ENCODE measurements at regions not wholly inside any gene's neighbourhood (a gene's known extent, or its start where the extent isn't known, plus 50 kb on each side); places are given as distances from the start of the nearest gene placed in this dataset.

GRCh38 chr13:44231786-44232516 lies 141.7 kb upstream of the SERP2 start:
- no peaks in the 10 kb centered on the region for H3K9me3 ChIP-seq (ENCODE audit: low read depth)
- peaks cover 7% of the 10 kb centered on the region for H3K4me1 ChIP-seq (ENCODE audit: low read depth)
- TF ChIP-seq CTCF (IDR thresholded peaks at IDR 0.05; ENCODE audit: low read depth, low read length) = peak; percentile 8
- no peak overlapping the region for H3K4me3 ChIP-seq
- no peaks in the 10 kb centered on the region for H3K36me3 ChIP-seq
- peak in 1 of 2 donors; percentile 87 for DNase-seq (ENCODE audit: low read depth in 1 of 2, low spot score in 1 of 2)
- H3K27me3 ChIP-seq = no peaks in the 10 kb centered on the region
- no peak overlapping the region for H3K27ac ChIP-seq

GRCh38 chr13:44232774-44233173 lies 140.8 kb upstream of the SERP2 start:
- no peak for DNase-seq (ENCODE audit: low read depth in 1 of 2, low spot score in 1 of 2)
- Histone ChIP-seq H3K9me3 (ENCODE audit: low read depth) (no peaks in the 10 kb centered on the region), H3K27me3 (no peaks in the 10 kb centered on the region), H3K4me3 (no peak overlapping the region), H3K4me1 (ENCODE audit: low read depth) (peaks cover 11% of the 10 kb centered on the region), H3K36me3 (no peaks in the 10 kb centered on the region), H3K27ac (no peak overlapping the region)
- no peak for TF ChIP-seq CTCF (IDR thresholded peaks at IDR 0.05; ENCODE audit: low read depth, low read length)

- DNase-seq (ENCODE audit: low read depth in 1 of 2, low spot score in 1 of 2) = no peak
- Histone ChIP-seq H3K36me3 (no peaks in the 10 kb centered on the region), H3K4me3 (no peak overlapping the region), H3K9me3 (ENCODE audit: low read depth) (no peaks in the 10 kb centered on the region), H3K27me3 (no peaks in the 10 kb centered on the region), H3K27ac (no peak overlapping the region), H3K4me1 (ENCODE audit: low read depth) (peaks cover 21% of the 10 kb centered on the region)
- no peak for TF ChIP-seq CTCF (IDR thresholded peaks at IDR 0.05; ENCODE audit: low read depth, low read length)
Measured at GRCh38 chr13:44234566-44234965, 139.1 kb upstream of the SERP2 start.

GRCh38 chr13:44236370-44236769 lies 137.3 kb upstream of the SERP2 start:
- Histone ChIP-seq H3K27ac (no peak overlapping the region), H3K27me3 (no peaks in the 10 kb centered on the region)

GRCh38 chr13:44236801-44237207 lies 136.8 kb upstream of the SERP2 start:
- Histone ChIP-seq H3K27ac (no peak overlapping the region), H3K4me1 (ENCODE audit: low read depth) (peaks cover 23% of the 10 kb centered on the region), H3K36me3 (no peaks in the 10 kb centered on the region), H3K27me3 (no peaks in the 10 kb centered on the region), H3K4me3 (no peak overlapping the region), H3K9me3 (ENCODE audit: low read depth) (no peaks in the 10 kb centered on the region)
- no peak for DNase-seq (ENCODE audit: low read depth in 1 of 2, low spot score in 1 of 2)
- TF ChIP-seq CTCF (IDR thresholded peaks at IDR 0.05; ENCODE audit: low read depth, low read length) = no peak

More at GRCh38 chr13:44236370-44236769, 137.3 kb upstream of the SERP2 start:
- Histone ChIP-seq H3K4me1 (ENCODE audit: low read depth) (peaks cover 23% of the 10 kb centered on the region), H3K9me3 (ENCODE audit: low read depth) (no peaks in the 10 kb centered on the region), H3K36me3 (no peaks in the 10 kb centered on the region), H3K4me3 (no peak overlapping the region)
- peak in 1 of 2 donors; percentile 32 for DNase-seq (ENCODE audit: low read depth in 1 of 2, low spot score in 1 of 2)
- no peak for TF ChIP-seq CTCF (IDR thresholded peaks at IDR 0.05; ENCODE audit: low read depth, low read length)
